HL-60/S4 (cell line): ENCODE measurements at regions not wholly inside any gene's neighbourhood (a gene's known extent, or its start where the extent isn't known, plus 50 kb on each side); places are given as distances from the start of the nearest gene placed in this dataset.

Experiments used
- in situ Hi-C: fragments of 300-500 bp; cut with MboI; formaldehyde crosslinking; loops from 2 replicates; pipeline ENCODE4 v1.14.3; 2022; ENCODE audit warnings: low sequenced_read_pairs

GRCh38 chr7:47094462-47094861 lies 487.4 kb downstream of the TNS3 start:
- in situ Hi-C loops: loop anchor here (25.0 kb wide), 1 partner anchor 1182 kb away; the partner anchor contains the start of gene IGFBP3

GRCh38 chr7:47093320-47094234 lies 488.3 kb downstream of the TNS3 start:
- in situ Hi-C loops: loop anchor here (25.0 kb wide), 1 partner anchor 1181 kb away; the partner anchor contains the start of gene IGFBP3

- in situ Hi-C loops: loop anchor here (25.0 kb wide), 1 partner anchor 1180 kb away; the partner anchor contains the start of gene IGFBP3
Observed at GRCh38 chr7:47092336-47092735, 489.6 kb downstream of the TNS3 start.

- in situ Hi-C loops: loop anchor here (25.0 kb wide), 1 partner anchor 1179 kb away; the partner anchor contains the start of gene IGFBP3
Observed at GRCh38 chr7:47091141-47091540, 490.8 kb downstream of the TNS3 start.

GRCh38 chr7:47089461-47089860 lies 492.4 kb downstream of the TNS3 start:
- in situ Hi-C loops: loop anchor here (25.0 kb wide), 1 partner anchor 1177 kb away; the partner anchor contains the start of gene IGFBP3

- in situ Hi-C loops: loop anchor here (25.0 kb wide), 1 partner anchor 1177 kb away; the partner anchor contains the start of gene IGFBP3
Observed at GRCh38 chr7:47089068-47089417, 492.9 kb downstream of the TNS3 start.

GRCh38 chr7:47088329-47089067 lies 493.4 kb downstream of the TNS3 start:
- in situ Hi-C loops: loop anchor here (25.0 kb wide), 1 partner anchor 1176 kb away; the partner anchor contains the start of gene IGFBP3

GRCh38 chr7:47087866-47088265 lies 494.0 kb downstream of the TNS3 start:
- in situ Hi-C loops: loop anchor here (25.0 kb wide), 1 partner anchor 1176 kb away; the partner anchor contains the start of gene IGFBP3

GRCh38 chr7:47085491-47086275 lies 496.2 kb downstream of the TNS3 start:
- in situ Hi-C loops: loop anchor here (25.0 kb wide), 1 partner anchor 1173 kb away; the partner anchor contains the start of gene IGFBP3

- in situ Hi-C loops: loop anchor here (25.0 kb wide), 1 partner anchor 1171 kb away; the partner anchor contains the start of gene IGFBP3
Observed at GRCh38 chr7:47083476-47084250, 498.2 kb downstream of the TNS3 start.

GRCh38 chr7:47080816-47081215 lies 501.1 kb downstream of the TNS3 start:
- in situ Hi-C loops: loop anchor here (25.0 kb wide), 1 partner anchor 1169 kb away; the partner anchor contains the start of gene IGFBP3

GRCh38 chr7:47078241-47078640 lies 503.7 kb downstream of the TNS3 start:
- in situ Hi-C loops: loop anchor here (25.0 kb wide), 1 partner anchor 1166 kb away; the partner anchor contains the start of gene IGFBP3

GRCh38 chr7:47074702-47075153 lies 507.2 kb downstream of the TNS3 start:
- in situ Hi-C loops: loop anchor here (25.0 kb wide), 1 partner anchor 1162 kb away; the partner anchor contains the start of gene IGFBP3

GRCh38 chr7:47073284-47073683 lies 508.6 kb downstream of the TNS3 start:
- in situ Hi-C loops: no loop called here

GRCh38 chr7:47071866-47072265 lies 510.0 kb downstream of the TNS3 start:
- in situ Hi-C loops: no loop called here

- in situ Hi-C loops: no loop called here
Observed at GRCh38 chr7:47069385-47070076, 512.4 kb downstream of the TNS3 start.

GRCh38 chr7:47066976-47067614 lies 514.8 kb downstream of the TNS3 start:
- in situ Hi-C loops: no loop called here

GRCh38 chr7:47056731-47057130 lies 525.2 kb downstream of the TNS3 start:
- in situ Hi-C loops: no loop called here
